Ureter (tissue), 1 donor: ENCODE measurements at regions not wholly inside any gene's neighbourhood (a gene's known extent, or its start where the extent isn't known, plus 50 kb on each side); places are given as distances from the start of the nearest gene placed in this dataset.
"Not testable (repeated sequence)": the region's sequence is repeated elsewhere in the genome, so short reads cannot be mapped to it uniquely, and the experiment has no call there.

Source experiments
- DNase-seq: peaks from one replicate; pipeline ENCODE4 v3.0.0-alpha.2; 2020; ENCODE audit warnings: low spot score
- donor health status: DM: yes; HTN: yes; CAD: no.

DNA sequence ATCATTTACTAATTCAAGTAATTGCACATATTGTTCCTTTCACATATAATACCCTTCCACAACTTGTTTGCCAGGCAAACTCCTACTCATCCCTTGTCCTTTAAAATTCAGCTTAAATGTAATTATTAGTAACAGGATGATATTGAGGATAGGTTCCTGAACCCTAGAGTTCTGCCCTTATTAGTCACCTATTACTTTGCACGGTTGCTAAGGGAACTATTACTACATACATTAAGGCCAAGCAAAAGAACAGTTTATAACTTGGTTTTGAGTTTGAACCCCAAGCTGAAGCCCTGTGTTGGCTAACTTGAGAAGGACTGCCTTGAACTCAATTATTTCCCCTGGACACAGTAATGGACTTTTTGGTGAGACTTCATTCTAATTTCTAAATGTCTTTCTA is 529.7 kb downstream of the IGSF11 start:
- no peak for DNase-seq

DNA sequence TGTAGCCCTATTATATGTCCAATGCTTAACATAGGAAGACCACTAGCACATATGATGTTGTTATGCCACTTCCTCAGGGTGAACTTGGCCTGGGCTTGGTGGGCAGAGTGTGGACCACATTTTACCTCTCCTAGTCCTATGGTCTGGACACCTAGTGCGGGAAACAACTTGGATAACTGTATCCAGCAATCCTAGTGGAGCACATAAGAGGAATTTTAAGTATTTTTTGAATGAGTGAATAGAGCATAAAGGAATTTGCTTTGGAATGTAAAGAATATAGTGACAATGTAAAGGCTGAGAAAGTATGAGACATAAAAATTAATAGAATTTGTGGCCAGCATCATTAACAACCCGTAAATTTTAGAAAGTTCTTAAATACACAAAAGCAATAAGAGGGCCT is 528.9 kb downstream of the IGSF11 start:
- no peak for DNase-seq

DNA sequence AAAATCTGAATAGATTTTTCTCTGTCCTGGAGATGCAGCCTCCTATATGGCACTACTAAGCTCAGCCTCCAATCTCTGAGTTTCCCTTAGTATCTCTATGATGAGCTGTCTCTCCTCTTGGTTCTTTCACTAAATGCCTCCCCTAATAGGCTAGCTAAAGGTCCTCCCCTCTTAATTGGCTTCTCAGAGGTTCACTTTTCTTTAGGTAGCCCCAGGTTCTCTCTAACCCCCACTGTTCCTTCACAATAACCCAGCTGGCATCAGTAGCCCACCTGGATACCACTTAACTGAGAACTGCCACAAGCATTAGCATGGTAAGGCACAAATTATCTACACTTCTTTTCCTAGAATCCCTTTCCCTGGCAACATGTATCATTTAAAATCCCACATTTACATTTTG is 523.2 kb downstream of the IGSF11 start:
- DNase-seq, result no peak

DNA sequence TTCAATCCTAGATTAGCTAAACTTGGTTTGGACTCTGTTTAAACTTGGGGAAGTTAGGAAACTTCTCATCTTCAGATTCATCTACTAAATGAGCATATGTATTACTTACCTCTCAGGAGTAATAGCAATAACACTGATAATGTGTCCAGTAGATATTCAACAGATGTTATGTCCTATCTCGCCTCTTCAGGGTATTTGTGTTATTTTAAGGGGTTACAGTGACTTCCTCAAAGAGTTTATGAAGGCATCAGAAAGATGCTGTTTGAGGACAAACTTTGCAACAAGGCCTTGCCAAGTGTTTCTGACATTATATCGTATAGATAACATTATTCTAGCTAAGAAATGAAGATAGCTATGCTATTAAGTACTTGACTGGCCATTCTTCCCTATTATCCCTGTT is 522.3 kb downstream of the IGSF11 start:
- no peak for DNase-seq

DNA sequence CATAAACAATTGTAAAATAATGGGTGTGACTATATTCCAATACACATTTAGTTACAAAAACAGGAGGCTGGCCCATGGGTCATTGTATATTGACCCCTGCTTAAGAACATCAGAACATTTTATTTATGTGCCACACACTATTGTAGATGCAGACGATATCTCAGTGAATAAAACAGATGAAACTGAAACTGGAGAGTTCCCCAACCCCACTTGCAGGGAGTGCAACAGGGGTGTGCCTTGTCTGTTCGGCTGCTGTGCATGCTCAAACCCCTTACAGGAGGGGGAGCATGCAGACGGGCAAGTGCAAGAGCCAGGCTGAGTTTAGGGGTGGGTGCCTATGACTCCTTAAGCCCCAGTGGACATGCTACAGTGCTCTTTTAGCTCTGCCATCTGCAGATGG is 509.6 kb downstream of the IGSF11 start:
- DNase-seq, result no peak

DNA sequence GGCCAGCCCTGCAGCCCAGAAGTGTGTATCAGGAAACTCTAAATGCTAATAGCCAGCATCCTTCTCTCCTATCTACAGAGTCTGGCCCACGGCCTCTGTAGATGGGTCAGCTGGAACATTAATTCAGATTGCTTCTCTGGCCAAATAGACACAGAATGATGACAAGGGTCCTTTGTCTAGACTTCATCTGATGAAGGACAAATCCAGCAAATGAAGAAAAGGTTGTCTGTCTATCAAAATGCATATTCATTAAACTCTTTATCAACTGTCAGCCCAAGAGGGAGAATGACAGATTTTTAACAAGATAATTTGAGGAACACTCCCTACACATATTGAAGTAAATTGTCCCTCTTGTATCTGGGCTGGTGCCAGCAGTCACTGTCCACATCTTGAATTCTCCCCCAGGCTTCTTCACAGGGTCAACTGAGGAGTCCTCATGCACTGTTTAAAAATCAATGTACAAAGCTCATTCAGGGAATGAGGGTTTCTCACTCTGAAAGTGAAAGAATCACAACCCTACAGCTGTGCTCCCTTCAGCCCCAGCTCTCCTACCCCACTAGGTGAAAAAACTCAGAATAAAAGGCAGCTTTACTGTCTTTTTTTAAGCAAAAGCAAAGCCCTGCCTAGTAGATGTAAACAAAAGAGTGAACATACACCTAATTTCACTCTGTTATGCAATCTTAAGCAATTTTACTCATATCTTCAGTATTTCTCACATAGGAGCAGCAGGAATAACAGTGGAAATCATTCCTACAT is 507.7 kb downstream of the IGSF11 start:
- no peak for DNase-seq

DNA sequence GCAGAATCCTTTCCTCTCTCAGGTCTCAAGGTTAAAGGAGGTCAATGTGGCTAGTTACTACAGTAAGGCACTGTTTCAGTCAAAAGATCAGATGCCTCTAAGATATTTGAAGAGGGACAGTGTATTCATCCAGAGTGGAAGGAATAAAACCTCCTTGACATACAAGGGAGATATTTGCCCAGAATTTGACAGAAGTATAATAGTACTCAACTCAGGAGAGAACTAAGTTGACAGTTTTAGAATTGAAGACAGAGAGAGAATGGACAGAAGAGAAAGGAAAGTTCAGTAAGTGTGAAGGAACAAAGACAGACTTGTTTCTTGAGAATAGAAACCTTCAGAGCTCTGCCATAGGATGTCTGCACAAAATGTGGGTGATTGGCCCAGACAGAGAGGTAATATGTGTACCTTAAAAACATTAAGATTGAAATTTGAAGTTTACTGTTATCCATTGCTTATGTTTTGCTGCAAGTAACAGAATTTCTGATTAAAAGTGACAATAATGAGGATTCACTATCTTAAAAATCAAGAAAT is 507.1 kb downstream of the IGSF11 start:
- no peak for DNase-seq

DNA sequence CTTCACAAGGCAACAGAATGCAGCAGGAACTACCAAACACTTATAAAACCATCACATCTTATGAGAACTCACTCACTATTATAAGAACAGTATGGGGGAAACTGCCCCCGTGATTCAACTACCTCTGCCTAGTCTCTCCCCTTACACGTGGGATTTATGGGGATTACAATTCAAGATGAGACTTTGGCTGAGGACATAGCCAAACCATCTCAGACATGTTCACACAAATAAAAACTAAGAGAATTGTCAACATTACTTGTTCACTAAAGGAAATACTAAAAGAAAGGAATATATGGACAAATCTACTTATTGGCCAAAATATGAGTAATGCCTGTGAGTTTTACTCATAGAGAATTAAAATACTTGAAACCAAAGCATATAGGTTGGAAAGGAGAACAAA is 505.1 kb downstream of the IGSF11 start:
- no peak for DNase-seq

DNA sequence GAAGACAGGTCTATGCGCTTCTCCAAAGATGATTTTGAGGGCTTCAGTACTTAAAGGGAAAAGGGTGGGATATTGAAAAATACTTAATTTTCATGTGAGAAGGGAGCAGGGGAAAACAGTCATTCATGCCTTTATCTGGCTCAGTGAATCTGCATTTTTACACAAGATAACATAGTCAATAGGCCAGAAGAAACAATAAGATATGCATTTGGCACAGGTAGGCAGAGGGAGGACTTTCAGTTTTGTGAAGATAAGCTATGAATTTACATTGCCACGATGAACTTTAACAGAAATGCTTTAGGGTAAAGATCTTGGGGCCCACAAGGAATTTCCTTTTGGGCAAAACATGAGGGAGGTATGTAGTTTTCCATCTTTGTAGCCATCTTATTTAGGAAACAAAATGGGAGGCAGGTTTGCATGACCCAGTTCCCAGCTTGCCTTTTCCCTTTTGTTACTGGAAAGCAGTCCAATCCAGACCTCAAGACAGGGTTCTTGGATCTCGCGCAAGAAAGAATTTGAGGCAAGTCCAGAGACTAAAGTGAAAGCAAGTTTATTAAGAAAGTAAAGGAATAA is 504.2 kb downstream of the IGSF11 start:
- no peak for DNase-seq

DNA sequence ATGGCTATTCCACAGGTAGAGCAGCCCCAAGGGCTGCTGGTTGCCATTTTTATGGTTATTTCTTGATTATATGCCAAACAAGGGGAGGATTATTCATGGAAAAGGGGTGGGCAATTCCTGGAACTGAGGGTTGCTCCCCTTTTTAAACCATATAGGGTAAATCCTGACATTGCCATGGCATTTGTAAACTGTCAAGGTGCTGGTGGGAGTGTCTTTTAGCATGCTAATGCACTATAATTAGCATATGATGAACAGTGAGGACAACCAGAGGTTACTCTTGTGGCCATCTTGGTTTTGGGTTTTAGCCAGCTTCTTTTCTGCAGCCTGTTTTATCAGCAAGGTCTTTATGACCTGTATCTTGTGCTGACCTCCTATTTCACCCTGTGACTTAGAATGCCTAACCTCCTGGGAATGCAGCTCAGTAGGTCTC is 503.7 kb downstream of the IGSF11 start:
- DNase-seq, result not testable (repeated sequence)

DNA sequence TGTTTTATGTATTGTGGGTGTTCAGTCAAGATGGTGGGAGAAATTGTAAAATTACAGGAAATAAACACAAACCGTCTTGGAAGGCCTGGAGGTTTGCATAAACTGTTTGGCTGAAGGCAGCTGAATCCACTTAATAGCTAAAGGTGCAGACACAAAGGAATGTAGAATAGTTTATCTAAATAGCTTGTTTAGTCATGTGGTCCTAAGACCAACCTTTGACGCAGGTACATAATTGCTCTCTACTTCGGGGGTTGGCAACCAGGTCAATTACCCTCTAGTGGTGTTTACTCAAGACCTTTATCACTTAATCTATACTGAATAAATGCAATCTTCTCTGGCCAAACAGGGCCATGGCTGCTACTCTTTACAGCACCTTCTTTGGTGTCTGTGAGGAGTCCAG is 502.8 kb downstream of the IGSF11 start:
- DNase-seq, result no peak

DNA sequence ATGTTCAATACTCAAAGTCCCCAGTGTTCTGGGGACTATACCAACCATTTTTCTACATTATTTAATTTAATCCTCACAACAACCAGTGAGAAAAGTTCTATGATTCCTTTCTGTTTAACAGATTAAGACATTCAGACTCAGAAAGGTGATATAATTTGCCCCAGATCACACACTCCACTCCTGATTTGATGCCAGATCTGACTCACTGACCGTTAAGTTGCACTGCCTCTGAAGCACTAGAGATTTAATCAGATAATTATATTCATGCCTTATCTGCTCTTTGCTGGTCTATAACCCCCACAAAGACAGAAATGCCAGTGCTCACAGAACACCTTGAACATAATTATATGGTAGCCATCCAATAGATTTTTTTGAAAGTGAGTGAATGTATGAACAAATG is 501.0 kb downstream of the IGSF11 start:
- DNase-seq, result no peak

DNA sequence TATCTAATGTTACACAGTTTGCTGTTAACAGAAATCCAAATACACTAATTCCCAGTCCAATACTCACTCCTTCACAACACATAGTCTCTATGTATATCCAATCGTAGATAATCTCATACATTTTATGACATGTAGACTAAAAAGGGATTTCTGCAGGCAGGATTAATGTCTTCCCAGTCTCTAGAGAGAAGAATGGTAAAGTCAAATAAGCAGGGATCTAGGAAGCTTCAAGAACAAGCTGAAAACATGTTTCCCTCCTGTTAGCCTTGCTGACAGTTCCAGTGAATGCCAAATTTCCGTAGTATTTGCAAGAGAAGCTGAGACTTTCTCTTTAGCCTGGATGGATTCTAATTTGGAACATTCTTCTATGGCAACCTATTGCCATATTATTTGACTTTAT is 500.1 kb downstream of the IGSF11 start:
- no peak for DNase-seq

DNA sequence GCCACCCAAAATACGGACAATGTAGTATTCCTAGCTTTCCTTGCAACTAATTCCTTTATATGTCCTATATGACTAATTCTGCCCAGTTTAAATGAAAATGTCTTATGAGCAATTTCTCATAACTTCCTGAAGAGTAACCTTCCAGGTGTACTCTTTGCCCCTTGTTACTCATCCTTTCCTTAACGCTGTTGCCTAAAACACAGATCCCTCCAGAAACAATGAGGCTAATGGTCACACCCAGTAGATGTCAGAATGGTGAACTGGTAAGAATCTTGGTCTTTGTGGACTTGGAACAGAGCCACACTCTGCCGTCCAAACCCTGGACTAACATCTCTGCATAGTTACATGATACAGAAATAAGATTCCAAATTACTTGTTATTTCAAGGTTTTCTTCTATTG is 497.9 kb downstream of the IGSF11 start:
- no peak for DNase-seq

DNA sequence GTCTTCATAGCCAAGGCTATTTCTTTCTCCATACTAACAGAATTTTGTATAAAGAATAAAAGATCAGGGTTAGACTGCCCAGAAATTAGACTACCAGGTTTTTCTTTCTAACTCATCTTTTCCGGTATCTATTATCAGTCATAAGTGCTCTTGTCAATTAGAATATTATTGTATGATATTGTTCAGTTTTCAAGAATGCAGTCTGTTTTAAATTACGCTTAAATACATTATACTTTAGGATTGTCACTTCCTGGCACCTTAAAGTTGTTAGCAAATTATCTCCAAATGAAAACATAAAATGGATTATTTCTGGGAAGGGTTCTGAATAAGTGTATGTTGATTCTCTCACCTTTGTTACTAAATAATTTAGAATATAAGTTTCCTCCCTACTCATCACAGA is 497.2 kb downstream of the IGSF11 start:
- DNase-seq, result no peak

DNA sequence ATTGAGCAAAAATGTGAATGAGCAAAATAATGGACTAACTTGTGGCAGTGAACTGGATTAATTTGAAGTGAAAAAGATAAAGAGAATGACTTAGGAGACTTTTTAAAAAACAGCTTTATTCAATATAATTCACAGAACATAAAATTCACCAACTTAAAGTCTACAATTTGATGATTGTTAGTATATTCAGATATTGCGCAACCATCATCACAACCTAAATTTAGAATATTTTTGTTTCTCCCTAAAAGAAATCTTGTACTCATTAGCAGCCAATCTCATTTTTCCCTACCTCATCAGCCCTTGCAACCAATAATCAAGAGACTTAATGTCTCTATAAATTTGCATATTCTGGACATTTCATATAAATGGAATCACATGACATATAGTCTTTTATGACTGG is 496.5 kb downstream of the IGSF11 start:
- DNase-seq, result no peak

DNA sequence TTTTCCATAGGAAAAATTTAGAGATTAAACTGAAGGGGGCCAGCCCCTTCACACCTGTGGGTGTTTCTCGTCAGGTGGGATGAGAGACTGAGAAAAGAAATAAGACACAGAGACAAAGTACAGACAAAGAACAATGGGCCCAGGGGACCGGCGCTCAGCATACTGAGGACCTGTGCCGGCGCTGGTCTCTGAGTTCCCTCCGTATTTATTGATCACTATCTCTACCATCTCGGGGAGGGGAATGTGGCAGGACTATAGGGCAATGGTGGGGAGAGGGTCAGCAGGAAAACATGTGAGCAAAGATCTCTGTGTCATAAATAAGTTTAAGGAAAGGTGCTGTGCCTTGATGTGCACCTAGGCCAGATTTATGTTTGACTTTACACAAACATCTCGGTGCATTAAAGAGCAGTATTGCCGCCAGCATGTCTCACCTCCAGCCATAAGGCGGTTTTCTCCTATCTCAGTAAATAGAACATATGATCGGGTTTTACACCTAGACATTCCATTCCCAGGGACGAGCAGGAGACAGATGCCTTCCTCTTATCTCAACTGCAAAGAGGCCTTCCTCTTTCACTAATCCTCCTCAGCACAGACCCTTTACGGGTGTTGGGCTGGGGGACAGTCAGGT is 494.7 kb downstream of the IGSF11 start:
- DNase-seq, result not testable (repeated sequence)

DNA sequence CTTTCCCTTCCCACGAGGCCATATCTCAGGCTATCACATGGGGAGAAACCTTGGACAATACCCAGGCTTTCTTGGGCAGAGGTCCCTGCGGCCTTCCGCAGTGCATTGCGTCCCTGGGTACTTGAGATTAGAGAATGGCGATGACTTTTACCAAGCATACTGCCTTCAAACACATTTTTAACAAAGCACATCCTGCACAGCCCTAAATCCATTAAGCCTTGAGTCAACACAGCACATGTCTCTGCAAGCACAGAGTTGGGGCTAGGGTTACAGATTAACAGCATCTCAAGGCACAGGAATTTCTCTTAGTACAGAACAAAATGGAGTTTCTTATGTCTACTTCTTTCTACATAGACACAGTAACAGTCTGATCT is 494.2 kb downstream of the IGSF11 start:
- not testable (repeated sequence) for DNase-seq

DNA sequence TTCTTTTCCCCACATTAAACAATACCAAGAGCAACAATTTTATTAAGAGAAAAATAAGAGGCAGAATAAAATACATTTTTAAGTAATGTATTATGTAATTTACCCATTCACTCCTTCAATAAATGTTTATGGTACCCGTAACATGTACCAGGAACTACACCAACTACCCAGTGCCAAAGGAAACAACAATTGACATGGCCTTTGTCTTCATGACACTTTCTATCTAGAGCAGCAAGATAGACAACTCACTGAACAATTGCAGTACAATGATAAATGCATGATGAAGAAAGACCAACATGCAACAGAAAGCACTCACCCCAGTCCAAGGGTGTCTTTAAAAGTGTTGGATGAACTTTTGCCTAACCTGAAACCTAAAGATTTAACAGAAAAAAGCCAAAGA is 493.8 kb downstream of the IGSF11 start:
- DNase-seq, result no peak

DNA sequence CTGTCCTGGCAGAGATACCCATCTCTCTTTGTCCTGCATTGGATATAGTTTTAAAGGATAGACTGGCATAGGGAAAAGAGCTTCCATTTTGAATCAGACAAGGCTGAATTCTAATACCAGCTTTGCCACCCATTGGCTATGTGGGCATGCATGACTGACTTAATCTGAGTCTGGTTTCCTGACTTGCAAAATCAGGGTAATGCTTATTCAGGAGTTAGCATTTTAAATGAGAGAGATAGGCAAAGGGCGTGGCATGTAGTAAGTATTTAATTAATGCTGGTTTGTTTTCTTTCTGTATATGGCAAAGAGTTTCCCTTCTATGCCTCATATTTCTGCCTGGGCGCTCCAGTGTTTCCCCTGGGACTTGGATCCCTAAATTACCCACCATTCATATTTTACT is 492.9 kb downstream of the IGSF11 start:
- no peak for DNase-seq

DNA sequence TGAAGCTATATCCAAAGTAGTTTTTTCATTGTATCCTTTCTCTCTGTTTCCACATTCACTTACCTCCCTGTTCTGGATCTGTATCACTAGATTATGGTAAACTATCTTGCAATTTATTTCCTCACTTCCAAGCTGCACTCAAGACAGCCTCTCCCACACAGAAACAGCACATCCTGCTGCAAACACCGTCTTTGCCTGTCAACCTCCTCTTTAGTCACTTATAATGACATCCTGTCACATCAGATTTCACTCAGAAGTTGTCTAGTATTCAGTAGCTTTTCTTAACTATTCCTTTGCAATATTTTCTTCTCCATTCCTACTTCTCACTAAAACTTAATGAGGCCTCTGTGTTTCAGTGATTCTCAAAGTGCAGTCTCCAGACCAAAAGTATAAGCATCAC is 490.8 kb downstream of the IGSF11 start:
- DNase-seq, result no peak

DNA sequence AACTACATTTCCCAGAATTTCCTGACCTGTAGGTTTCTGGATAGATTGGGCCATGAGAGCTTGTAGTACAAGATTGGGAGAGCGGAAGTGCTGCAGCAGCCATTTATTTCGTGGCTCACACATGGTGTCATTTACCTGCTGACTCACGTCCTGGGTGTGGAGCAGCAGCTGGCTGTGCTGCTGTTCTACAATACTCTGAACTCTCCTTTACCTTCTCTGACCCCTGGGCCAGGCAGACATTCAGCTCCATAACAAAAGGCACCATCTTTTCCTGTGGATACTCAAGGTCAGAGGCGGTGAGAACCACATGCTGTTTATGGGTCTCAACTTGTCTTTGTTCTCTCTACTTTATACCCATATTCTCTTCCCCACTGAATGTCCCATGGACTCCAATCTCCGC is 490.2 kb downstream of the IGSF11 start:
- peak; percentile 47 for DNase-seq

DNA sequence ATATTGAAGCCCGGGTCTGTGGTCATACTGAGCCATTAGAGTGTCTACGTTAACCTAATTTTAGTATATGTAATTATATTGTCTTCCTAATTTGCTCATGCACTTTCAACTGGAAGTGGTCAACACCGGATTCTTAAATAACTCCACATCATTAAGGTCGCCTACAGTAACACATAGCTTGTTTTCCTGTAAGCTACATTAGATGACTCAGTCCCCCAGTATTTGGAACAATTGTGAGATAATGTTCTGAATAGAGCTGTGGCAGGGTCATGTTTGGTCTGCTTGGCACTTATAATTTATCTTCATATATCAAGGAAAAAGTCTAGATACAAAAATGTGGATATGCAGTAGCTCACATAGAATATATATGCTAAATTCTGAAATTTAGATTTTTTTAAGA is 486.2 kb downstream of the IGSF11 start:
- no peak for DNase-seq
